H9 (cell line): ENCODE measurements at regions not wholly inside any gene's neighbourhood (a gene's known extent, or its start where the extent isn't known, plus 50 kb on each side); places are given as distances from the start of the nearest gene placed in this dataset.

Experiments used
- DNase-seq: peaks from one replicate; pipeline ENCODE4 v3.0.0-alpha.2; 2017
- H2AFZ ChIP-seq: one replicate; pipeline ENCODE4 v1.6.1; 2013; ENCODE audit warnings: mild to moderate bottlenecking, low read length, control low read depth, moderate library complexity
- H2AK5ac ChIP-seq: 2 replicates; pipeline ENCODE4 v1.6.1; 2013; ENCODE audit warnings: low read length, control low read depth, mixed read lengths; ENCODE audit not compliant: insufficient read length
- H2BK120ac ChIP-seq: one replicate; pipeline ENCODE4 v1.6.1; 2013; ENCODE audit warnings: low read depth, mild to moderate bottlenecking, low read length, control low read depth, inconsistent platforms; ENCODE audit not compliant: poor library complexity, severe bottlenecking
- H2BK12ac ChIP-seq: 2 replicates; pipeline ENCODE4 v1.6.1; 2013; ENCODE audit warnings: low read length, control low read depth, mixed read lengths, low read depth; ENCODE audit not compliant: insufficient read length
- H2BK15ac ChIP-seq: 2 replicates; pipeline ENCODE4 v1.6.1; 2013; ENCODE audit warnings: low read depth, low read length, control low read depth
- H2BK20ac ChIP-seq: one replicate; pipeline ENCODE4 v1.6.1; 2013; ENCODE audit warnings: low read depth, mild to moderate bottlenecking, low read length, control low read depth, inconsistent platforms; ENCODE audit not compliant: poor library complexity, severe bottlenecking
- H2BK5ac ChIP-seq: 2 replicates; pipeline ENCODE4 v1.6.1; 2013; ENCODE audit warnings: low read length, control low read depth, mixed read lengths; ENCODE audit not compliant: insufficient read length
- H3K14ac ChIP-seq: 2 replicates; pipeline ENCODE4 v1.6.1; 2013; ENCODE audit warnings: low read length, control low read depth; ENCODE audit not compliant: insufficient read depth
- H3K18ac ChIP-seq: 2 replicates; pipeline ENCODE4 v1.6.1; 2013; ENCODE audit warnings: low read depth, mild to moderate bottlenecking, mixed read lengths, low read length, control low read depth; ENCODE audit not compliant: insufficient read length
- H3K23ac ChIP-seq: 2 replicates; pipeline ENCODE4 v1.6.1; 2013; ENCODE audit warnings: low read length, control low read depth, mixed read lengths, low read depth; ENCODE audit not compliant: insufficient read length
- H3K23me2 ChIP-seq: 2 replicates; pipeline ENCODE4 v1.6.1; 2013; ENCODE audit warnings: low read depth, mild to moderate bottlenecking, mixed read lengths, low read length, control low read depth; ENCODE audit not compliant: insufficient read length, poor library complexity, severe bottlenecking
- H3K27ac ChIP-seq: 2 replicates; pipeline ENCODE4 v1.5.1; 2013; ENCODE audit warnings: low read length, control low read depth, mixed read lengths, low read depth; ENCODE audit not compliant: insufficient read length
- H3K27me3 ChIP-seq: 2 replicates; pipeline ENCODE4 v1.6.1; 2013; ENCODE audit warnings: low read length, control low read depth, inconsistent platforms; ENCODE audit not compliant: insufficient read depth
- H3K4ac ChIP-seq: 2 replicates; pipeline ENCODE4 v1.6.1; 2013; ENCODE audit warnings: low read depth, mild to moderate bottlenecking, control low read depth, inconsistent platforms, low read length, moderate library complexity
- H3K4me1 ChIP-seq: 2 replicates; pipeline ENCODE4 v1.6.1; 2013; ENCODE audit warnings: low read length, control low read depth, inconsistent platforms; ENCODE audit not compliant: insufficient read depth
- H3K4me2 ChIP-seq: 2 replicates; pipeline ENCODE4 v1.6.1; 2013; ENCODE audit warnings: low read length, control low read depth, mixed read lengths; ENCODE audit not compliant: insufficient read length, insufficient read depth
- H3K56ac ChIP-seq: 2 replicates; pipeline ENCODE4 v1.6.1; 2013; ENCODE audit warnings: low read depth, mild to moderate bottlenecking, mixed read lengths, low read length, control low read depth; ENCODE audit not compliant: insufficient read length
- H3K79me1 ChIP-seq: 2 replicates; pipeline ENCODE4 v1.6.1; 2013; ENCODE audit warnings: low read depth, mild to moderate bottlenecking, moderate library complexity, low read length, control low read depth, inconsistent platforms; ENCODE audit not compliant: insufficient read depth, poor library complexity, severe bottlenecking
- H3K79me2 ChIP-seq: 2 replicates; pipeline ENCODE4 v1.6.1; 2013; ENCODE audit warnings: low read length, control low read depth, inconsistent platforms; ENCODE audit not compliant: insufficient read depth
- H3K9ac ChIP-seq: 2 replicates; pipeline ENCODE4 v1.6.1; 2013; ENCODE audit warnings: low read length, control low read depth, mixed read lengths; ENCODE audit not compliant: insufficient read length; ENCODE audit errors: extremely low read depth
- H3K9me3 ChIP-seq: one replicate; pipeline ENCODE4 v1.6.1; 2013; ENCODE audit warnings: low read depth, low read length, inconsistent platforms; ENCODE audit not compliant: control insufficient read depth
- H3T11ph ChIP-seq: one replicate; pipeline ENCODE4 v1.6.1; 2013; ENCODE audit warnings: mild to moderate bottlenecking, low read length, control low read depth, inconsistent platforms
- H4K20me1 ChIP-seq: one replicate; pipeline ENCODE4 v1.6.1; 2013; ENCODE audit not compliant: control insufficient read depth, insufficient read length, insufficient read depth
- H4K5ac ChIP-seq: 2 replicates; pipeline ENCODE4 v1.6.1; 2013; ENCODE audit warnings: low read depth, mild to moderate bottlenecking, mixed read lengths, low read length, control low read depth; ENCODE audit not compliant: insufficient read length
- H4K8ac ChIP-seq: replicated peaks from 2 replicates; pipeline ENCODE4 v1.6.1; 2013; ENCODE audit warnings: low read length, control low read depth, mixed read lengths, low read depth; ENCODE audit not compliant: insufficient read length
- H4K91ac ChIP-seq: 2 replicates; pipeline ENCODE4 v1.6.1; 2013; ENCODE audit warnings: low read depth, mild to moderate bottlenecking, moderate library complexity, mixed read lengths, low read length, control low read depth; ENCODE audit not compliant: insufficient read length
- H3K27ac Mint-ChIP-seq, 3 experiments: 2 replicates in 2 of 3; 3 replicates in 1 of 3; pipeline ENCODE4 v1.8.0; 2020 to 2021; ENCODE audit warnings: mixed read lengths in 3 of 3, mild to moderate bottlenecking in 1 of 3, moderate library complexity in 1 of 3
- H3K27me3 Mint-ChIP-seq: 2 replicates; pipeline ENCODE4 v1.8.0; 2021; ENCODE audit warnings: low read depth, mild to moderate bottlenecking, moderate library complexity, mixed read lengths
- H3K36me3 Mint-ChIP-seq, 3 experiments: 2 replicates in 2 of 3; 3 replicates in 1 of 3; pipeline ENCODE4 v1.8.0; 2020 to 2021; ENCODE audit warnings: low read depth in 3 of 3, mixed read lengths in 3 of 3; ENCODE audit not compliant: insufficient read depth in 1 of 3
- H3K4me1 Mint-ChIP-seq, 2 experiments: 2 replicates each; pipeline ENCODE4 v1.8.0; 2020; ENCODE audit warnings: mixed read lengths in 2 of 2
- H3K4me3 Mint-ChIP-seq, 2 experiments: 2 replicates in 1 of 2; 3 replicates in 1 of 2; pipeline ENCODE4 v1.8.0; 2020 to 2021; ENCODE audit warnings: mild to moderate bottlenecking in 2 of 2, mixed read lengths in 2 of 2, moderate library complexity in 1 of 2
- H3K9me3 Mint-ChIP-seq, 2 experiments: 2 replicates in 1 of 2; 3 replicates in 1 of 2; pipeline ENCODE4 v1.8.0; 2020; ENCODE audit warnings: mild to moderate bottlenecking in 2 of 2, mixed read lengths in 2 of 2, moderate library complexity in 1 of 2
- CTCF ChIP-seq: fragments of 200-600 bp; sonication (generic); conservative IDR thresholded peaks from 3 replicates; pipeline ENCODE4 v1.8.0; 2021; ENCODE audit warnings: antibody characterized with exemption, mild to moderate bottlenecking
- WGBS: extraction: QIAGEN DNeasy Blood & Tissue Kit; methylation state at CpG from one replicate; pipeline ENCODE4 v1.1.7; 2013; ENCODE audit warnings: missing lambda C conversion rate, low lambda C conversion rate, mixed read lengths; ENCODE audit not compliant: insufficient read length; ENCODE audit errors: extremely low coverage; 5-methylcytosine and 5-hydroxymethylcytosine counted together

GRCh38 chr21:25506261-25506660 is 101.0 kb downstream of the MRPL39 start:
- no peak overlapping the region for H3K56ac ChIP-seq
- no peak overlapping the region for H2AK5ac ChIP-seq
- no peak overlapping the region for H2BK120ac ChIP-seq
- H3K23ac ChIP-seq = no peak overlapping the region
- H4K8ac ChIP-seq = no peak overlapping the region
- no peak overlapping the region for H3K27ac ChIP-seq
- no peaks in the 10 kb centered on the region for H3K36me3 Mint-ChIP-seq
- H3K27ac Mint-ChIP-seq = no peak overlapping the region
- no peaks in the 10 kb centered on the region for H3K23me2 ChIP-seq
- H3K4ac ChIP-seq = no peak overlapping the region
- H3K27me3 Mint-ChIP-seq = no peaks in the 10 kb centered on the region; the same call in 1 of the 2 replicates
- H2BK15ac ChIP-seq = no peak overlapping the region
- H2AFZ ChIP-seq = no peak overlapping the region
- H4K91ac ChIP-seq = no peak overlapping the region
- H2BK5ac ChIP-seq = no peak overlapping the region
- no peaks in the 10 kb centered on the region for H3K9me3 ChIP-seq
- H3K27me3 ChIP-seq = no peaks in the 10 kb centered on the region
- no peak for DNase-seq
- no peaks in the 10 kb centered on the region for H3K79me1 ChIP-seq
- no CpG with 5 or more reads among the region's 2 CpGs for WGBS
- H4K20me1 ChIP-seq = no peaks in the 10 kb centered on the region
- TF ChIP-seq CTCF = no peak
- H3K18ac ChIP-seq = no peak overlapping the region
- no peaks in the 10 kb centered on the region for H3K4me1 ChIP-seq
- H3K9ac ChIP-seq = no peak overlapping the region
- H3K9me3 Mint-ChIP-seq = no peaks in the 10 kb centered on the region
- H3K4me3 Mint-ChIP-seq = no peak overlapping the region
- H3K14ac ChIP-seq = no peak overlapping the region
- no peak overlapping the region for H2BK20ac ChIP-seq
- no peaks in the 10 kb centered on the region for H3K79me2 ChIP-seq
- H3K4me1 Mint-ChIP-seq = no peaks in the 10 kb centered on the region
- no peak overlapping the region for H3T11ph ChIP-seq
- H3K4me2 ChIP-seq = no peak overlapping the region
- H2BK12ac ChIP-seq = no peak overlapping the region
- H4K5ac ChIP-seq = no peak overlapping the region
